GM18909 (cell line): ENCODE measurements at regions not wholly inside any gene's neighbourhood (a gene's known extent, or its start where the extent isn't known, plus 50 kb on each side); places are given as distances from the start of the nearest gene placed in this dataset.
"Not testable (repeated sequence)": the region's sequence is repeated elsewhere in the genome, so short reads cannot be mapped to it uniquely, and the experiment has no call there.

Experiments used
- ATAC-seq: cut with Tn5 transposase; IDR thresholded peaks from one replicate; pipeline ENCODE4 v1.9.1; 2021; ENCODE audit warnings: mild to moderate bottlenecking; ENCODE audit not compliant: unreplicated experiment, poor library complexity

DNA sequence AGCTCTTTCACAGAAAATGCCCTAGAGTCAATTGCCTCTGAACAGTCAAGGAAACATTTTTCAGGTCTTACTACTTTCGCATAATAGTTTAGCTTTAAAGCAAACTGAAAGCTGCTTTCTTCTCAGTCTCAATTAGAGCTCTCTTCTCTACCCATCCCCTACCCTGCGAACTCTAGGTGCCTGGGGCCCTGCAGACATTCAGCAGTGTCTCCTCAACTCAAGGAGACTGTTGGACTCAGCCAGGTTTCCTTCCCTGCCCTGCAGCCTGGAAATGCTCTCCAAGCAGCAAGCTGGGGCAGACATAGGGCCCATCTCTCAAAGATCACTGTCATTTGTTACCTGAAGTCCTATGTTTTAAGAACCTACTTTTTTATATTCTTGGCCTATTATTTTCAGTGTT lies 312.5 kb upstream of the PRICKLE1 start:
- no peak for ATAC-seq

DNA sequence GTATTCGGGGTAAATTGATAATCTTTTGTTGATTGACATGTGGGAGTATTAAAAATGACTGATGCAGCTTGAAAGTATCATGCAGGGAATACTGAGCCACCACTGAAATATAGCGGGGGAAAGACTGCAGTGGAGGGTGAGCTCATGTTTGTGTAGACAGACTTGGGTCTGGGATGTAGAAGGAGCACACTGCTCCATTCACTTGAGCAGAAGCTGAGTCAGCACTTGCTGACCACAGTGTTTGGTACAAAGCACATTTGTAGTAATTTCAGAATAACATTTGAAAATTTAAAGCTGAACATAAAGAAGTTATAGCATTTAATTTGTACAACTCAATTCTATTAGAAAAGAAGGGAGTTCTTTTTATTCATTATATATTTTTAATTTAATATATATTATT lies 304.3 kb upstream of the PRICKLE1 start:
- ATAC-seq, result no peak

DNA sequence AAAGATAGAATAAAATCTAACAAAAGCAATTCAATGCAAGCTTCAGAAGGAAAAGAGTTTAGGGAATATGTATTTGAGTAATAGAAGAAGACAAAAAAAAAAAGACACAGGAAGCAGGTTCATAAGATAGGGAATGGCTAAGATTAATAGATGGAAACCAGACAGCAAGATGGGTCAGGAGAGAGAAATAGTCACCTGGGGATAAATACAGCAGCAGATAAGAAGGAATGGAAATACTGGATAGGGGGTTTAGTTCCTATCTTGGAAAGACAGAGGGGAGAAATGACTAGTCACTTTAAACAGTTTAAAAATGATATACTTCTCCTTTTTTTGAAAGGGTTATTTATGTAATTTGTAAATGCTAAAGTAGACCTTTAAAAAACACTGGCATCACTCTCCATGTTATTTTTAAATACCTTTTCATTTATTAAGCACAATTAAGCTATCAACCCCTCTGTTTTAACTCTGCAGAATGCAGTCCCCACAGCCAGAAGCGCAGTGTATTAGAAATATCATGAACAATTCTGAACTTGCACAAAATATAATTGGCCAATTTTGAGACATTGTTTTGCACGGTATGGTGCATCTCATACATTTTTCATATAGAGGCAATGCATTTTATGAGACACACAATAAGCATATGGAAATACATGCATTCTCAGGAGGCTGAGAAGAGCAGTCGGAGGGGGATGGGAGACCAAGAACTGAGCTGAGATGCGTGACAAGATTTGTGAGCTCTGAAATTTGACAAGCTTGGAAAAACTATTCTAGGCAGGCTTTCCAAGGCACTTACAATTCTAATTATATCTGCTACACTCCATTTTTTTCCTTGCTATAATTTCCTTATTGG lies 303.4 kb upstream of the PRICKLE1 start:
- ATAC-seq, result no peak

DNA sequence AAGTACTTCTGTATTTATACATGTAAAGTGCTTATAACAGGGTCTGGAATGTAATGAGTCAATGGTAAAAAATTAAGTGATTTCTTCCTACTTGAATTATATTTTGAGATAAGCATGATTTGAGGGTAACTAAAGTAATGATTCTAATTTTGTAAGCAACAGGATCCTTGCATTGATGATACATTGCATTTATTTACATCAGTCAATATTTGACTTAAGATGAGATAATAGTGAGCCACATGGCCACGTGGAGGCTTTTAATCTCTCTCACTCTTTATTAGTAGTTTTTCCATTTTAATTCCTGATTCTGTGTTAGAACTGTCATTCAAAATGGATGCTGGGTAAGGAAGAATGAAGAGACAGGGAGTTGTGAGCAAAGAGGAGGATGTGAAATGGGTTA lies 298.1 kb upstream of the PRICKLE1 start:
- ATAC-seq, result no peak

DNA sequence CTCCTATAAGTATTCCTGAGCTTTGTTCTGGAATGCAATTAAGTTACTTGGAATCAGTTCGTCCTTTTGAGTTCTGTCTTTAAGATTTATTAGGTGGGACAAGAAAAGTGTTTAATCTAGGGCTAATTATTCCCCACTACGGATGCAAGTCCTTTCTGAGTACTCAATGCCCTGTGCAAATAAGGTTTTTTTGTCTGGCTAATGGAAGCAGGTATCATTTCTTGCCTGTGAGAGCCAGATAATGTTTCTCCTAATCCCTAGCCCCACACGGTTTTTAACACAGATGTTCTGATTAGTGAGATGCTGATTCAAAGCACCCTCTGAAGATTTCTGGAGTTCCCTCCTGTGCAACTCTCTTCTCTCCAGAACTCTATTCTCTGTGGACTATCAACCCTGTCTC lies 296.6 kb upstream of the PRICKLE1 start:
- ATAC-seq, result no peak

DNA sequence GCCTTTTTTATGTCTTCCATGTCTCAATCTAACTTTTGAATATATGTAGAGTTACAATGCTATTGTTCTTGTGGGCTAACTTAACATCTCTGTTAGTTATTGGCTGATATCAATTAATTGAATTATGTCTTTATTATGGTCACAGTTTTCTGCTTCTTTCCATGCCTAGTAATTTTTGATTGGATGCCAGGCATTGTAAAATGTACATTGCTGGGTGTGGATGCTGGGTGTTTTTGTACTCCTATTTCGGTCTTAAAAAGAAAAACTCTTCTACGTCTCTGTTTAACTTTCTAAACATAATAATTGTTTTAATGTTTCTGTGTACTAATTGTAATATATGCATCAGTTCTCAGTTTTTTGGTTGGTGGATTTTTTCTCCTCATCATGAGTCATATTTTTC lies 296.1 kb upstream of the PRICKLE1 start:
- no peak for ATAC-seq

DNA sequence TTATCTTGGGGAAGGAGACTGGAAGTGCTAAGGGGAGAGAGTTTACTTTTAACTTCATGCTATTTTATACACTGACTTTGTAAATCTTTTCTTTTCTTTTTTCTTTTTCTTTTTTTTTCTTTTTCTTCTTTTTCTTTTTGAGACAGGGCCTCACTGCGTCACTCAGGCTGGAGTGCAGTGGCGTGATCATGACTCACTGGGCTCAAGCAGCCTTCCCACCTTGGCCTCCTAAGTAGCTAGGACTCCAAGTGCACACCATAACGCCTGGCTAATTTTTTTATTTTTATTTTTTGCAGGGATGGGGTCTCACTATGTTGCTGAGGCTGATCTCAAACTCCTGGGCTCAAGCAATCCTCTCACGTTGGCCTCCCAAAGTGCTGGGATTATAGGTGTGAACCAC lies 294.6 kb upstream of the PRICKLE1 start:
- no peak for ATAC-seq

DNA sequence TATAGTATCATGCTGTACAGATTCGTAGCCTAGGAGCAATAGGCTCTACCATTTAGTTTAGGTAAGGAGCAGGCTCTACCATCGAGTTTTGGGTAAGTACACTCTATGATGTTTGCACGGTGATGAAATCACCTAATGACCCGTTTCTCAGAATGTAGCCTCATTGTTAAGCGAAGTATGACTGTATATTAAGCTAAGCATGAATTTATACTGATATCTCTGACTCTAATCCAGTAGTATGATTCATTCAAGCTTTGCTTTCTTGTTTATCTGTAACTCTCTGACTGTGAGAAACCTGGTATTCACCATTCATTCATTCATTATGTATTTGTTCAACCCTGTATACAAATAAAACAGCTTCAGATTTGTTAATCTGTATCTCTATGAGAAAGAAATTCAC lies 283.9 kb upstream of the PRICKLE1 start:
- no peak for ATAC-seq

DNA sequence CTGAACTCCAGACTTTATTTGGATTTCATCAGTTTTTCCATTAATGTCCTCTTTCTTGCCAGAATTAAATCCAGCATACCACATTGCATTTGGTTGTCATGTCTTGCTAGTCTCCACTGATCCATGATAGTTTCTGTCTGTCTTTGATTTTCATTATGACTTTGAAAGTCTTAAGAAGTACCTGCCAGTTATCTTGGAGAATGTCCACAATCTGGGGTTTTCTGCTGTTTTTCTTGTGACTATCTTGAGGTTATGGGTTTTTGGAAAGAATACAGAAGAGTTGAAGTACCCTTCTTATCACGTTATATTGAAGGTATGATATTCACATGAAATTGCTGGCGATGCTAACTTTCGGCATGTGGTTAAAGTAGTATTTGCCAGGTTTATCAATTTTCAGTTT lies 282.3 kb upstream of the PRICKLE1 start:
- no peak for ATAC-seq

DNA sequence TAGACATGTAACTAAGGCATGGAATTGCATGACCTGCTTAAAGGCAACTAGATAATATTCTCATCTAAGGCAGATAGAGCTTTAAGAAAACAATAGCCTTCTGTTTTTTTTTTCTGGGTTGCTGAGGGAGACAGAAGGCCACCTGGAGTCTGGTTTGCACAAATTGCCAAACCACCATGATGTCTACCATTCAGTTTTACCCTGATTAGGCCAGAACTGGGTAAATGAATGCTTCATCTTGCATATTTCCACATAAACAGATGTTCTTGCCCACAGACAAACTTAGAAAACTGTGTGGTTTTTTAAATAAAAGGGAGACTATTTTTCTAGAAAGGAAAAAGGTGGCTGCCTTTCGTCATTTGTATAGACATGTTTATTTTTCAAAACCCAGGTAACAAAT lies 278.7 kb upstream of the PRICKLE1 start:
- ATAC-seq, result no peak

DNA sequence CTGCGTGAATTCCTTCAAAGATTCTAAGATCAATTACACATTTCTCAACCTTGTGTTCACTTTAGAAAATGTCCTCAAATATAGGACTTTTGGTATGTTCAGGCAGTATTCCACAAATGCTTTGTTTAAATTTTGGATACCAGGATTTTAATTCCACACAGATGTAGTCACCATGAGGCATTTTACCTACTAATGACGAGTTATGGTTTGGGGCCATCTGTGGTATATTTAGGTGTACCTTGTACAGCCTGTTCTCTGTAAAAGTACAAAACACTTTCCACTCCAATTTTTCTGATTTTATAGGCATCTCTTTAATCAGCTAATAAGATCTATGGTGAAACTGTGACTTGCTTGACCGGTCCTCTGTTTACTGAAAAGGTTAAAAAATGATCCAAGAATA lies 275.7 kb upstream of the PRICKLE1 start:
- no peak for ATAC-seq

DNA sequence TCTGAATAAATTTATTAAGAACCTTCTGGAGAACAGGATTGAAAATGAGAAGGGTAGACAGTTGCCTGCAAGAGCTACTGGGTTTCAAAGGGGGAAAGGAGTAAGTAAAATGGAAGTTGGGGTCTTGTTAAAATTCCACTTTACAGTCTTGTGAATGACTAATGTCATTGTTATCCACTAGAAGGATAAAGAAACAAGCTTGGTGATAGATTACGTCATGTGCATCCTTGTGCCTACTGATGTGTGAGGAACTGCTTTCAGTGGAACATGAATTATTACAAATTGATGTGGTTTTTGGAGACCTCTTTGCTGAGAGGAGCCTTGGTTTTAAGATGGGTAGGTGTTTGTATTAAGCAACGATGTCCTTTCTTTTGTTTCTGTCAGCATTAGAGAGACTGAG lies 272.5 kb upstream of the PRICKLE1 start:
- no peak for ATAC-seq

DNA sequence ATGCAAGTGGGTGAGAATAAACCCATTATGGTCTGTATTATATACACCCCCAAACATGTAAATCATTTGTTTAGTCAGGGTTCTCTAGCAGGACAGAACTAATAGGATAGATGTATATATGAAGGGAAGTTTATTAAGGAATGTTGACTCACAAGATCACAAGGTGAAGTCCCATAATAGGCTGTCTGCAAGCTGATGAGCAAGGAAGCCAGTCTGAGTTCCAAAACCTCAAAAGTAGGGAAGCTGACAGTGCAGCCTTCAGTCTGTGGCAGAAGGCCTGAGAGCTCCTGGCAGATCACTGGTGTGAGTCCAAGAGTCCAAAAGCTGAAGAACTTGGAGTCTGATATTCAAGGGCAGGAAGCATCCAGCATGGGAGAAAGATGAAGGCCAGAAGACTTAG lies 270.8 kb upstream of the PRICKLE1 start:
- not testable (repeated sequence) for ATAC-seq

DNA sequence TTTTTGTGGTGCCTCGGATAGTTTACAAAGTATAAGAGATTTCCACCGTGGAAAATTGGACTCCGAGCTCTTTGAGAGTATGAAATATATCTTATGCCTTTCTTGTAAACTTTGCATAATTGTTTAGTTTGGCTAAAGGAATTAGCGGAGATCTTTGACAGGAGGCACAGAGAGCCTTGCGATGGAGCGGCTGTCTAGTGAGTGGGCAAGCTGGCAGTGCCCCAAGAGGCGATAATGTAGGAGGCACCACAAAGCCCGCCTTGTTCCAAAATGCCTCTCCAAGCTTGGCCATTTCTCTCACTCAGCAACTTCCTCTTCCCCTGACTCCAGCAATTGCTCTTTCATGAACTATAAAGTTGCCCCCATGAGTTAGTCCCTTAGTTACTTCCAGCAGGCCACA lies 270.1 kb upstream of the PRICKLE1 start:
- no peak for ATAC-seq

DNA sequence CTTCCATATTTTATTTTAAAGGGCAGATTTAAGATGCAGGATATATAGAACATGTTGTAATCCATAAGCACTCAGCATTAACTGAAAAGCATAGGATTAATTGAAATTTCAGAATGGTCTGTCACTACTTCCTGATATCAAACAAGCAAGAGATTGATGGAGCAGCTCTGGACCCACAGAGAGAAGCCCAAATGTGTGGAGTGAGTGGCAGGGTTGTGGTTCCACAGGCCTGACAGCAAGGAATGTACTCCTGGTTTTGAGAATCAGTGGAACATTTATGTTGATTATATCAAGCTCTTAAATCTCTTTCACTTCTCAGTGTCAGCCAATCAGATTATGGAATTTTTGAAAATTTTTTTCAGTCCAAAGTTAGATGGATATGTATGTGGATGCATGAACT lies 267.6 kb upstream of the PRICKLE1 start:
- no peak for ATAC-seq

DNA sequence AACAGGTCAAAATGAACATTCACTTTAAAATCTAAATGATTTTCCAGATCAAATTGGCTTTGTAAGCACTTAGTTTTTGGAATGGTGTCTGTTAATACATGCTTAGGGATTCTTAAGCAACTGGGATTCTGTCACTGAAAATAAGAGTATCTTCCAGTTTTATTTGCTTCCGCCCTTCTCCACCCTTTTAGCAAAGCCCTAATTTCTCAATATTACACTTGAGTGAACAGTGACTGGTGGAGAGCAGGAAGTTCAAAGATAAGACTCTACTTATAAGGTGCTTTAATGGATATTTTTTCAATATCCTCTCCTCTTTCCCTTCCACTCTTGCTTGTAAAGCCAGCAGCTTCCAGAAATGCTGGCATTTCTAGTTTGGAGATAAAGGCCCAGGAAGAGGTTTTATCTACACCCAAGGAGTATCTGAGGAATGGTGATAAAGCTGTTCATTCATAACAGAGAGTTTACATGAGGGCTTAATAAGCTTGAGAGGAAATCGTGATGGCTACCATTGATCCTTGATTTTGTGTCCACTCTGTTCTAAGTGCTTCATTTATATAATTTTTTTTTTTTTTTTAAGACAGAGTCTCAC lies 265.9 kb upstream of the PRICKLE1 start:
- ATAC-seq, result no peak

DNA sequence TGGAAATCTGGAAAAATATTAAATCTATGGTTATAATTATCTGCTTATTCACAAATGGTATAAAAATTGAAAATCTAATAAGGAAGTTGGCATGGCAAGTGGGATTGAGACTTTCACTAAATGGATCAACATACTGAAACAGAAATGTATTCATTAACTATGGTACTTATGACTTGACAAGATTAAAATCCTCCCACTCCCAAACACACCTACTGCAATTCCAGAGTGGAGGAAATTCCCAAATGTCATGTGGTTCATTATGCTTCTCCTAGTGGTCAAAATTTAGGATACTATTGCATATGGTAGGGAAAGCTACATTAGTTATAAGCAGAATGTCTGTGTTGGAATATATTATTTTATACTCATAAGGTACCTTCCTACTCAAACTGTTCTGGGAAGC lies 265.3 kb upstream of the PRICKLE1 start:
- no peak for ATAC-seq

DNA sequence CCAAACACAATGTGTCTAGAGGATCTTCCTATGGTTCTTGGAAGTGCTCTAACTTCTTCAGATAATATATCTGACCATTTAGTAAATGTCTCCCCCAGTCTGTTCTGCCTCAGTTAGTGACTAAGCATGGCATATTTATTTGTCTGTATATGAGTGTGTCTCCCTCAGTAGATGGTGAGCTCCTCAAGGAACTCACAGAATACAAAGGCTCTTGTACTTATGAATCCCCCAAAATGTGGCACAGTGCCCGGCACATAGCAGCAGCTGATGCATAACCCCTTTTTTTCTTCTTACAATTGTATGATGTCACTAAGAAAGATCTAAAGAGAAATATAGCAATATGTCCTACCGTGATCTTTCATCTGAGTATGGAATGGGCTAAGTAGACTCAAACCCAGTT lies 264.7 kb upstream of the PRICKLE1 start:
- no peak for ATAC-seq

DNA sequence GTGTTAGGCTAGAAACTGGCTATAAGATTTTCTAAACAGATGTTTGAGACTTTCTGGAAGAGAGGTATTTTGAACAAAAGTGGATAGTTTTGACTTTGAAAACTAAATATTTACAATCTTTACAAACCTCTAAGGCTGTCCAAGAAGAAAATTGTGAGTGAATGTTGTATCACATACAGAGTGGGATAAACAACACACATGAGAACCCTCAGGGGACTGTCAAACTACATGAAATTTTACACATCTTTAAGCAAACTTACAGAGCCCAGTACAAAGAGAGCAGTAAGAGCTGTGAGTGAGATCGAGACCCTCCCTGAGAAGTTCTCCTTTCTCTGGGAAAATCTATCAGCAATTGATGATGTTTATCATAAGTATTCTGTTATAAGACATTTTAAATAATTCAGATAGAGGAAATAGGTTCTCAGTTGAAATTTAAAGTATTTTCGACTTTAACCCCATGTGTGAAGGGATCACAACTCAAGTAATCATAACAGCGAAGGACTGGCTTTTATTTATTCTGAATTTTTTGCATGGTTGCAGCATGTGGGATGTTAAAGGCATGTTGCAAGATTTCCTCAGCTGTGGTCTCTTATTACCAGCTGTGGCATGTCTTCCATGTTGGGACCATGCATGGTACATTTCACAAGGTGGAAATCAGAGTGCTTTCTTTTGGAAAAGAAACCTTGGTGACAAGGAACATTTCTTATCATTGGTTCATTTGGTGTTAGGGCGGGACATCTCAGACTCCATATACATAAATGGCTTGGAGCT lies 264.0 kb upstream of the PRICKLE1 start:
- ATAC-seq, result no peak

DNA sequence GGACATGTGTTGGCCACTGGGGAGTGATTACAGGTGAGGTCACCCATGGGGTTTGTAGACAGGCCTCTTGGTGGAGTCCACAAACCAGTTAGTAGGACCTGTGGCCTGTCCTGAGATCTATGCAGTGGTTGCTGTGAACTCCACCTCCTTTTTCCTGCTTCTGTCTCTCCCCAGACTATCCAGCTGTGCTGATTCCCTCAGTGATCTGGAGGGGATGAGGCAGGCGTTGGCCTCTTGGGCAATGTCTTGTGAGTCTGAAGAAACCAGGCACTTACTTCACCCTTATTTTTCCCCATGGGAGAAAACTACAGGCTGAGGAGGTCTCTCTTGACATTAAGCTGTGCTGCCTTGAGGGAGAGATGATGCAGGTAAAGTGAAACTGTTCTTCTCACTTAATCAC lies 257.2 kb upstream of the PRICKLE1 start:
- no peak for ATAC-seq

DNA sequence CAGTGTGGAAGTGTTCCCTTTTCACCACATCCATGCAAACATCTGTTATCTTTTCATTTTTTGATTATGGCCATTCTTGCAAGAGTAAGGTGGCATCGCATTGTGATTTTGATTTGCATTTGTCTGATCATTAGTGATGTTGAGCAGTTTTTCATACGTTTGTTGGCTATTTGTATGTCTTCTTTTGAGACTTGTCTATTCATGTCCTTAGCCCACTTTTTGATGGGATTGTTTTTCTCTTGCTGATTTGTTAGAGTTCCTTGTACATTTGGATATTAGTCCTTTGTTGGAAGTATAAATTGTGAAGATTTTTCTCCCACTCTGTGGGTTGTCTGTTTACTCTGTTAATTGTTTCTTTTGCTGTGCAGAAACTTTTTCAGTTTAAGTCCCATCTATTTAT lies 244.5 kb upstream of the PRICKLE1 start:
- ATAC-seq, result no peak
